Upper lobe of left lung (tissue), 4 donors: ENCODE measurements at regions not wholly inside any gene's neighbourhood (a gene's known extent, or its start where the extent isn't known, plus 50 kb on each side); places are given as distances from the start of the nearest gene placed in this dataset.

Experiments used
- POLR2A ChIP-seq, 4 donors: fragments of 450-650 bp; IDR thresholded peaks; one replicate each; pipeline ENCODE4 v1.5.1; 2016 to 2017; ENCODE audit warnings: antibody characterized with exemption in 4 of 4, mild to moderate bottlenecking in 2 of 4
- POLR2AphosphoS5 ChIP-seq, 2 donors: sonication (generic); formaldehyde crosslinking; IDR thresholded peaks; one replicate each; pipeline ENCODE4 v1.5.1; 2017; ENCODE audit warnings: antibody characterized with exemption in 2 of 2
- TF ChIP-seq, protein P1 (sequence below), 6 experiments: fragments of 450-650 bp in 4 of 6; fragments of 200-600 bp in 2 of 6; sonication (generic) in 2 of 6; IDR thresholded peaks; one replicate each; pipeline ENCODE4 v1.5.1; 2016 to 2019; ENCODE audit warnings: antibody characterized with exemption in 6 of 6

DNA sequence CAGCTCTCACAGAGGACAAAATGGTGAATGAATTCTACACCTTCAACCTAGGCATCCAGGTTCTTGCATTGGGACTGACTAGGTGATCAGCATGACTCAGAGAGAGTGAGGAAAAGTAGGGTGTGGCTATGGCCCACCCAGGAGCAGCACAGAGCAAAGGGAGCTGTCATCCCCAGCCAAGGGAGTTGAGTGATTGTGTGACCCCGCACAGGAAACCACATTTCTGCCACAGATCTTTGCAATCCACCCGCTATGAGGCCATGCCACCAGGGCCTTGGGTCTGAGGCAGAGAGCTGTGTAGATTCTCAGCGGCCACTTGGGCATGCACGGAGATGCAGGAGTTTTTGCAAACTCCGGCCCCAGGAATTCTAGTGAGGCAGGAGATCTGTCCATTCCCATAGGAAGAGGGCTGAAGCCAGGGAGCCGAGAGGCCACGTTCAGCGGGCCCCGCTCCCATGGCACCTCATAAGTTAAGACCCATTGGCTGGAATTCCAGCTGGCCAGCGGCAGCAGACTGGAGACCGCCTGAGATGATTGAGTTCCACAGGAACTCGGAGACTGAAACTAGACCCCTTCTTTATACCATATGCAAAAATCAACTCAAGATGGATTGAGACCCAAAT, 75.9 kb downstream of the NAA11 start:
- TF ChIP-seq, protein P1, sequence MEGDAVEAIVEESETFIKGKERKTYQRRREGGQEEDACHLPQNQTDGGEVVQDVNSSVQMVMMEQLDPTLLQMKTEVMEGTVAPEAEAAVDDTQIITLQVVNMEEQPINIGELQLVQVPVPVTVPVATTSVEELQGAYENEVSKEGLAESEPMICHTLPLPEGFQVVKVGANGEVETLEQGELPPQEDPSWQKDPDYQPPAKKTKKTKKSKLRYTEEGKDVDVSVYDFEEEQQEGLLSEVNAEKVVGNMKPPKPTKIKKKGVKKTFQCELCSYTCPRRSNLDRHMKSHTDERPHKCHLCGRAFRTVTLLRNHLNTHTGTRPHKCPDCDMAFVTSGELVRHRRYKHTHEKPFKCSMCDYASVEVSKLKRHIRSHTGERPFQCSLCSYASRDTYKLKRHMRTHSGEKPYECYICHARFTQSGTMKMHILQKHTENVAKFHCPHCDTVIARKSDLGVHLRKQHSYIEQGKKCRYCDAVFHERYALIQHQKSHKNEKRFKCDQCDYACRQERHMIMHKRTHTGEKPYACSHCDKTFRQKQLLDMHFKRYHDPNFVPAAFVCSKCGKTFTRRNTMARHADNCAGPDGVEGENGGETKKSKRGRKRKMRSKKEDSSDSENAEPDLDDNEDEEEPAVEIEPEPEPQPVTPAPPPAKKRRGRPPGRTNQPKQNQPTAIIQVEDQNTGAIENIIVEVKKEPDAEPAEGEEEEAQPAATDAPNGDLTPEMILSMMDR (IDR thresholded peaks at IDR 0.05), result no peak
- TF ChIP-seq POLR2A (IDR thresholded peaks at IDR 0.05), result no peak
- no peak for TF ChIP-seq POLR2AphosphoS5 (IDR thresholded peaks at IDR 0.05)
